ENCODE measurements at regions not wholly inside any gene's neighbourhood (a gene's known extent, or its start where the extent isn't known, plus 50 kb on each side); places are given as distances from the start of the nearest gene placed in this dataset.

- TF ChIP-seq CTCF (conservative IDR thresholded peaks at IDR 0.05) (no peak), ZFX (IDR thresholded peaks at IDR 0.05) (no peak)
Observed at GRCh38 chr21:17139696-17140095, 373.1 kb upstream of the CXADR start.

Measured in C4-2B (cell line).